B cell (primary cell): ENCODE measurements at regions not wholly inside any gene's neighbourhood (a gene's known extent, or its start where the extent isn't known, plus 50 kb on each side); places are given as distances from the start of the nearest gene placed in this dataset.

Source experiments
- ATAC-seq: fragments of 200-7000 bp; cut with Tn5 transposase; one replicate; pipeline ENCODE4 v1.10.0; 2021; ENCODE audit warnings: low read depth, mild to moderate bottlenecking, moderate number of reproducible peaks, moderate library complexity
- CTCF ChIA-PET: fragments of 350-600 bp; sonication (Branson Sonifier 250); formaldehyde crosslinking; loops from one replicate; lab custom pipeline; 2021; ENCODE audit warnings: antibody characterized with exemption, inconsistent platforms; lab: Charles Lee
- POLR2A ChIA-PET: fragments of 350-600 bp; sonication (Branson Sonifier 250); formaldehyde crosslinking; loops from one replicate; lab custom pipeline; 2021; ENCODE audit warnings: antibody characterized with exemption; lab: Charles Lee
- DNase-seq: peaks from one replicate; pipeline ENCODE4 v3.0.0; 2013
- H2AFZ ChIP-seq: 2 replicates; pipeline ENCODE4 v1.6.1; 2012; ENCODE audit warnings: mild to moderate bottlenecking, low read depth, low read length; ENCODE audit not compliant: insufficient read depth, poor library complexity, severe bottlenecking
- H3K27ac ChIP-seq, 2 donors: 1 replicate in 1 of 2; 2 replicates in 1 of 2; pipeline ENCODE4 v1.5.1; 2012 to 2013; ENCODE audit warnings: low read length in 2 of 2, mild to moderate bottlenecking in 2 of 2, moderate library complexity in 1 of 2
- H3K27me3 ChIP-seq, 4 experiments: fragments of 200-600 bp in 1 of 4; sonication (generic) in 1 of 4; replicated peaks in 1 of 4; 1 replicate in 2 of 4; 2 replicates in 2 of 4; pipeline versions ENCODE4 v1.6.1 to v1.7.0; 2013 to 2016; ENCODE audit warnings: low read length in 3 of 4, mild to moderate bottlenecking in 2 of 4, mixed read lengths in 1 of 4, moderate library complexity in 1 of 4; ENCODE audit not compliant: insufficient read depth in 4 of 4, control insufficient read depth in 3 of 4; ENCODE audit errors: control extremely low read depth in 1 of 4
- H3K36me3 ChIP-seq, 2 experiments: replicated peaks in 1 of 2; 1 replicate in 1 of 2; 2 replicates in 1 of 2; pipeline versions ENCODE4 v1.6.1 to v1.7.1; 2013; ENCODE audit warnings: low read length in 1 of 2; ENCODE audit not compliant: insufficient read depth in 2 of 2, control insufficient read depth in 1 of 2; ENCODE audit errors: control extremely low read depth in 1 of 2, extremely low read depth in 1 of 2
- H3K4me1 ChIP-seq, 2 donors: fragments of 200-600 bp in 1 of 2; sonication (generic) in 1 of 2; 1 replicate in 1 of 2; 2 replicates in 1 of 2; pipeline versions ENCODE4 v1.5.1 to v1.6.1; 2013 to 2017; ENCODE audit warnings: low read length in 2 of 2; ENCODE audit not compliant: control insufficient read depth in 2 of 2, insufficient read depth in 2 of 2
- H3K4me2 ChIP-seq: replicated peaks from 2 replicates; pipeline ENCODE3; 2012; ENCODE audit warnings: mild to moderate bottlenecking, low read depth, low read length; ENCODE audit not compliant: poor library complexity, severe bottlenecking
- H3K4me3 ChIP-seq, 5 experiments: fragments of 200-600 bp in 1 of 5; sonication (generic) in 1 of 5; 1 replicate in 3 of 5; 2 replicates in 2 of 5; pipeline versions ENCODE4 v1.5.1 to v1.7.0; 2011 to 2016; ENCODE audit warnings: low read length in 4 of 5, mild to moderate bottlenecking in 4 of 5, low read depth in 2 of 5, control low read depth in 1 of 5, moderate library complexity in 1 of 5; ENCODE audit not compliant: insufficient read depth in 1 of 5; ENCODE audit errors: control extremely low read depth in 1 of 5, extremely low read depth in 1 of 5
- H3K79me2 ChIP-seq: fragments of 200-600 bp; sonication (generic); one replicate; pipeline ENCODE4 v1.6.0; 2016; ENCODE audit warnings: low read length; ENCODE audit not compliant: control insufficient read depth, insufficient read depth
- H3K9ac ChIP-seq: fragments of 200-600 bp; sonication (generic); 2 replicates; pipeline ENCODE4 v1.6.1; 2017; ENCODE audit warnings: mild to moderate bottlenecking, low read length, moderate library complexity
- H3K9me3 ChIP-seq, 3 donors: one replicate each; pipeline versions ENCODE4 v1.6.1 to v1.7.1; 2013; ENCODE audit warnings: low read length in 2 of 3; ENCODE audit not compliant: control insufficient read depth in 2 of 3, insufficient read depth in 1 of 3; ENCODE audit errors: control extremely low read depth in 1 of 3
- H4K20me1 ChIP-seq: 2 replicates; pipeline ENCODE4 v1.6.0; 2012; ENCODE audit warnings: mild to moderate bottlenecking, low read length; ENCODE audit not compliant: insufficient read depth, control insufficient read depth, poor library complexity, severe bottlenecking
- H3K27ac Mint-ChIP-seq: one replicate; pipeline ENCODE4 v1.8.0; 2021; ENCODE audit warnings: mixed read lengths
- H3K27me3 Mint-ChIP-seq: one replicate; pipeline ENCODE4 v1.8.0; 2021; ENCODE audit warnings: mixed read lengths
- H3K4me1 Mint-ChIP-seq: one replicate; pipeline ENCODE4 v1.8.0; 2021; ENCODE audit warnings: mixed read lengths
- H3K4me3 Mint-ChIP-seq: one replicate; pipeline ENCODE4 v1.8.0; 2021; ENCODE audit warnings: mixed read lengths
- H3K9me3 Mint-ChIP-seq: one replicate; pipeline ENCODE4 v1.8.0; 2022; ENCODE audit warnings: mixed read lengths; ENCODE audit not compliant: insufficient read depth
- EZH2 ChIP-seq: IDR thresholded peaks from 2 replicates; pipeline ENCODE4 v1.6.1; 2012; ENCODE audit warnings: borderline replicate concordance, low read depth, mild to moderate bottlenecking, moderate library complexity, low read length; ENCODE audit not compliant: insufficient read depth, poor library complexity, severe bottlenecking
- WGBS: methylation state at CpG from one replicate; pipeline ENCODE4 v1.1.5; 2013; ENCODE audit warnings: missing lambda C conversion rate; ENCODE audit not compliant: insufficient coverage; 5-methylcytosine and 5-hydroxymethylcytosine counted together
- intact Hi-C: fragments of 100-400 bp; cut with micrococcal nuclease; formaldehyde crosslinking; loops from one replicate; pipeline ENCODE4 v1.10.0; 2022
- TF ChIP-seq, protein P1 (sequence below): fragments of 200-600 bp; IDR thresholded peaks from one replicate; pipeline ENCODE4 v1.8.0; 2022; ENCODE audit warnings: antibody characterized with exemption, mild to moderate bottlenecking

DNA sequence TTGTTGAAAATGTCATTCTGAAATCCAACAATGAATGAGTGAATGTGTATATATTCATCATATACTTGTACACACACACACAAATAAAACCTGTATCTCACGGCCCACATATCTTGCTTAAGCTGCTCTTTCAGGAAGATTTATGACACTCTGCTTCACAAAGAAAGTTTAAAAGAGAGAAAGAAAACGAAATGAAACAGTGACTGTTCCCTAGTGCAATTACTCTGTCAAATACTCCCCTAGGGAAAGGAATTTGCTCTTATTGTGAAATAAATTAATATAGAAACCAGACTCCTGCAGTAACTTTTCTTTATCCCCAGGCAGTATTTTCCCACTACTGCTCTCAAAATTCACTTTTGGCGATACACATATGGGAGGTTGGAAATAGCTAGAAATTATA, 329.1 kb downstream of the VPS13C start:
- Histone ChIP-seq H2AFZ (no peak overlapping the region), H3K4me3 (no peak overlapping the region), H3K27me3 (peaks cover 0 to 2% (median 0%) of the 10 kb centered on the region in 4 experiments), H3K4me1 (no peaks in the 10 kb centered on the region), H3K27ac (no peak overlapping the region), H3K79me2 (no peaks in the 10 kb centered on the region), H3K4me2 (no peak overlapping the region), H3K9ac (no peak overlapping the region), H3K9me3 (no peaks in the 10 kb centered on the region), H4K20me1 (no peaks in the 10 kb centered on the region), H3K36me3 (no peaks in the 10 kb centered on the region)
- ATAC-seq, result no peak
- Mint-ChIP-seq H3K9me3 (no peaks in the 10 kb centered on the region), H3K4me1 (peaks cover under 1% of the 10 kb centered on the region), H3K27me3 (peaks cover 9% of the 10 kb centered on the region), H3K27ac (no peak overlapping the region), H3K4me3 (no peak overlapping the region)
- no peak for DNase-seq
- ChIA-PET POLR2A (no interaction called here), CTCF (no interaction called here)
- no peak for TF ChIP-seq EZH2
- TF ChIP-seq, protein P1, sequence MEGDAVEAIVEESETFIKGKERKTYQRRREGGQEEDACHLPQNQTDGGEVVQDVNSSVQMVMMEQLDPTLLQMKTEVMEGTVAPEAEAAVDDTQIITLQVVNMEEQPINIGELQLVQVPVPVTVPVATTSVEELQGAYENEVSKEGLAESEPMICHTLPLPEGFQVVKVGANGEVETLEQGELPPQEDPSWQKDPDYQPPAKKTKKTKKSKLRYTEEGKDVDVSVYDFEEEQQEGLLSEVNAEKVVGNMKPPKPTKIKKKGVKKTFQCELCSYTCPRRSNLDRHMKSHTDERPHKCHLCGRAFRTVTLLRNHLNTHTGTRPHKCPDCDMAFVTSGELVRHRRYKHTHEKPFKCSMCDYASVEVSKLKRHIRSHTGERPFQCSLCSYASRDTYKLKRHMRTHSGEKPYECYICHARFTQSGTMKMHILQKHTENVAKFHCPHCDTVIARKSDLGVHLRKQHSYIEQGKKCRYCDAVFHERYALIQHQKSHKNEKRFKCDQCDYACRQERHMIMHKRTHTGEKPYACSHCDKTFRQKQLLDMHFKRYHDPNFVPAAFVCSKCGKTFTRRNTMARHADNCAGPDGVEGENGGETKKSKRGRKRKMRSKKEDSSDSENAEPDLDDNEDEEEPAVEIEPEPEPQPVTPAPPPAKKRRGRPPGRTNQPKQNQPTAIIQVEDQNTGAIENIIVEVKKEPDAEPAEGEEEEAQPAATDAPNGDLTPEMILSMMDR, result no peak
- whole genome bisulfite sequencing, result no CpG with 5 or more reads among the region's 3 CpGs
- intact Hi-C loops, result no loop called here

- no peak overlapping the region for H2AFZ ChIP-seq
- no peak overlapping the region for H3K27ac ChIP-seq
- H3K27me3 Mint-ChIP-seq, result peaks cover 16% of the 10 kb centered on the region
- no peak for DNase-seq
- H3K4me3 Mint-ChIP-seq, result no peak overlapping the region
- POLR2A ChIA-PET, result no interaction called here
- TF ChIP-seq, protein P1, result no peak
- no peak for TF ChIP-seq EZH2
- intact Hi-C loops, result no loop called here
- no peak for ATAC-seq
- no peak overlapping the region for H3K27ac Mint-ChIP-seq
- H3K9me3 Mint-ChIP-seq, result no peaks in the 10 kb centered on the region
- no peak overlapping the region for H3K4me2 ChIP-seq
- H3K4me1 ChIP-seq, result no peaks in the 10 kb centered on the region
- H3K9ac ChIP-seq, result no peak overlapping the region
- no peaks in the 10 kb centered on the region for H3K4me1 Mint-ChIP-seq
- H3K36me3 ChIP-seq, result no peaks in the 10 kb centered on the region
- CTCF ChIA-PET, result no interaction called here
- peaks cover 0 to 2% (median 0%) of the 10 kb centered on the region in 4 experiments for H3K27me3 ChIP-seq
- H4K20me1 ChIP-seq, result no peaks in the 10 kb centered on the region
- no peaks in the 10 kb centered on the region for H3K9me3 ChIP-seq
- no CpG with 5 or more reads among the region's 2 CpGs for WGBS
- no peak overlapping the region for H3K4me3 ChIP-seq
- H3K79me2 ChIP-seq, result no peaks in the 10 kb centered on the region
These were observed 330.6 kb downstream of the VPS13C start for GRCh38 chr15:61729646-61730045.
